DMS 273 (cell line): ENCODE measurements at regions not wholly inside any gene's neighbourhood (a gene's known extent, or its start where the extent isn't known, plus 50 kb on each side); places are given as distances from the start of the nearest gene placed in this dataset.
"Not testable (repeated sequence)": the region's sequence is repeated elsewhere in the genome, so short reads cannot be mapped to it uniquely, and the experiment has no call there.

Experiments
- DNase-seq: peaks from one replicate; lab custom pipeline; 2025; ENCODE audit not compliant: unreplicated experiment; lab: John Stamatoyannopoulos, UW

GRCh38 chr12:91505006-91505405 lies 322.4 kb upstream of the DCN start:
- no peak for DNase-seq

- no peak for DNase-seq
These were observed 319.6 kb upstream of the DCN start for GRCh38 chr12:91502208-91502607.

GRCh38 chr12:91496337-91496736 lies 313.7 kb upstream of the DCN start:
- DNase-seq = no peak

- DNase-seq = no peak
These were observed 310.7 kb upstream of the DCN start for GRCh38 chr12:91493308-91493707.

GRCh38 chr12:91492648-91493047 lies 310.0 kb upstream of the DCN start:
- DNase-seq = no peak

GRCh38 chr12:91490667-91491311 lies 308.2 kb upstream of the DCN start:
- DNase-seq = no peak

- no peak for DNase-seq
These were observed 300.9 kb upstream of the DCN start for GRCh38 chr12:91483471-91483985.

- no peak for DNase-seq
These were observed 299.6 kb upstream of the DCN start for GRCh38 chr12:91482231-91482630.

GRCh38 chr12:91478500-91478899 lies 295.9 kb upstream of the DCN start:
- no peak for DNase-seq

GRCh38 chr12:91467686-91468085 lies 285.1 kb upstream of the DCN start:
- DNase-seq = no peak

GRCh38 chr12:91461061-91461460 lies 278.4 kb upstream of the DCN start:
- no peak for DNase-seq

- DNase-seq = peak; percentile 8
These were observed 277.9 kb upstream of the DCN start for GRCh38 chr12:91460469-91460868.

- DNase-seq = no peak
These were observed 272.7 kb upstream of the DCN start for GRCh38 chr12:91455321-91455720.

- no peak for DNase-seq
These were observed 271.6 kb upstream of the DCN start for GRCh38 chr12:91454179-91454578.

GRCh38 chr12:91452464-91452863 lies 269.8 kb upstream of the DCN start:
- DNase-seq = not testable (repeated sequence)

- no peak for DNase-seq
These were observed 259.7 kb upstream of the DCN start for GRCh38 chr12:91441993-91442952.

- DNase-seq = no peak
These were observed 258.6 kb upstream of the DCN start for GRCh38 chr12:91441246-91441645.

GRCh38 chr12:91434081-91434480 lies 251.5 kb upstream of the DCN start:
- no peak for DNase-seq

GRCh38 chr12:91432755-91433154 lies 250.1 kb upstream of the DCN start:
- no peak for DNase-seq

- DNase-seq = no peak
These were observed 249.5 kb upstream of the DCN start for GRCh38 chr12:91432089-91432488.

GRCh38 chr12:91424506-91424905 lies 241.9 kb upstream of the DCN start:
- no peak for DNase-seq

- DNase-seq = no peak
These were observed 241.1 kb upstream of the DCN start for GRCh38 chr12:91423693-91424050.
